NCI-H146 (cell line): ENCODE measurements at regions not wholly inside any gene's neighbourhood (a gene's known extent, or its start where the extent isn't known, plus 50 kb on each side); places are given as distances from the start of the nearest gene placed in this dataset.
"Not testable (repeated sequence)": the region's sequence is repeated elsewhere in the genome, so short reads cannot be mapped to it uniquely, and the experiment has no call there.

Source experiments
- DNase-seq: peaks from one replicate; lab custom pipeline; 2025; lab: John Stamatoyannopoulos, UW

DNA sequence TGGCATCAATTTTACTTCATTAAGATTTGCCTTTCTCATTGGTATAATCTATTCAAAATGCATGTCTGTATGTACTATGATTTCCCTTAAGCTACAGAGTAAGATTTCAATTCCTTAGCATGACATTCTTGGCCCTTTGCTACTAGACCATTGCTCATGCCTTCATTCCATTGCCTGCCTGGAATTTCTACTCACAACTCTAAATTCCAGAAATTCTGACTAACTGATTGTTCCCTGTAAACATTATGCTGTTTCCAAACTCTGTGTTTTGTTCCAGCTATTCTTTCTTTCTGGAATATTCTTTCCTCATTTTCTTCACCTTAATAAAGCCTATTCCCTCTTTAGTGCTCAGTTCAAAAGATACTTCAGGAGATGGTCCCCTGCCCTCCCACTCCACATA lies 568.8 kb upstream of the SEMA6A start:
- no peak for DNase-seq

DNA sequence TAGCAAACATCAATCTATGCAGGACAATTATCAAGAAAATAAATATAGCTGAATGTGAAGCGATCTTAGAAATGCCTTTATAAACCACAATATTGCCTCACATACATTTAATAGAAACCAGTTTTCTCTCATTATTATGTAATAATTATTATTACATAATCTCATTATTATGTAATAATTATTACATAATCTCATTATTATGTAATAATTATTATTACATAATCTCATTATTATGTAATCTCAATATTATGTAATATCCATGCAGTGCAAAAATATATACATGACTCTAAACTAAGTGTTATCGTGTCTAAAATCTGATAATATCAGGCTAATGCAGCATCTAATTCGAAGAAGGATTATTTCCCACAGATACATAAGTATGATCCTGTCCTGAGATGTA lies 563.9 kb upstream of the SEMA6A start:
- no peak for DNase-seq

DNA sequence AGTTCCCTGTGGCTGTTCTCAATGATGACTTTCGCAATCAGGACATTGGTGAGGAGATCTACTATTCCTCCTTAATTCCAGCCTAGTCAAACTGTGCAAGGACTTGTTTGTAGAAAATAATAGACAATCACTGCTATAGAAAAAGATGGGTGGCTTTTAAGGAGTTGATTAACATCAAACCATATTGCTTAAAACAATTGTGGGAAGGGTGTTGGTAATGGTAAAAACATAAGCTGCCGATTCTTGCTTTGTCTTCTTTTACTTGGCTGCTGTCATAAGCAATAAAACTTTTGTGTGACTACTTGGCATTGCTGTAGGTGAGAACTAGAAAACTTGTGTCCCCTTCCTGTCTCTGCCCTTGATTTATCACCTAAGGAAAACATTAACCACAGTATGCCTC lies 561.2 kb upstream of the SEMA6A start:
- no peak for DNase-seq

DNA sequence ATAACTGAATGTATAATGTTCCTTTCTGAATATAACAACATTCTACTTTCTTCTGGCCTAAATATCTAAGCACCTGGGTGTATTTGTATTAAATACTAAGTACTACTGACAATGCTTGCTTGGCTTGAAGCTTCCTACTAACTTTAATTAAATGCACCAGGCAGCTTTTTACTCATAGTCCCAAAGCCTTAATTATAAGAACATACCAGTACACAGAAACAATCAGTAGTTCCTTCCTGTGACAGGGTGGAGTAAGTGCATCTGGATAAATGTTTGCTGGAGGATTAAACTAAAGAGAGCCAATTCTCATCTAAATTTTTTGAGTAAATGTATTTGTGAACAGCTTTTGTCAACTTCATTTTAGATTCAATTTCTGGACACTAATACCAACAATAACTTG lies 558.6 kb upstream of the SEMA6A start:
- DNase-seq: no peak

DNA sequence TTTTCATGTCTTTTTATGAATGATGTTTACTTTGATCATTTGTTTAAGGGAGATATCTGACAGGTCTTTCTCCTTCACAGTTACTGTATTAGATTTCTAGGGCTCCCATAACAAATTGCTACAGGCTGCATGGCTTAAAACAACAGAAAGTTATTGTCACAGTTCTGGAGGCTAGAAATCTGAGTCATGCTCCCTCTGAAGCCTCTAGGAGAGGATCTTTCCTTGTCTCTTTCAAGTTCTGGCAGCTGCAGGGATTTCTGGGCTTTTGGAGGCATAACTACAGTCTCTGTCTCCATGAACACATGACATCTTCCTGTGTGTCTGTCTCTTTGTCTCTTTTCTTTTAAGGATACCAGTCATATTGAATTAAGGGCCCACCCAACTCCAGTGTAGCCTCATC lies 557.3 kb upstream of the SEMA6A start:
- no peak for DNase-seq

DNA sequence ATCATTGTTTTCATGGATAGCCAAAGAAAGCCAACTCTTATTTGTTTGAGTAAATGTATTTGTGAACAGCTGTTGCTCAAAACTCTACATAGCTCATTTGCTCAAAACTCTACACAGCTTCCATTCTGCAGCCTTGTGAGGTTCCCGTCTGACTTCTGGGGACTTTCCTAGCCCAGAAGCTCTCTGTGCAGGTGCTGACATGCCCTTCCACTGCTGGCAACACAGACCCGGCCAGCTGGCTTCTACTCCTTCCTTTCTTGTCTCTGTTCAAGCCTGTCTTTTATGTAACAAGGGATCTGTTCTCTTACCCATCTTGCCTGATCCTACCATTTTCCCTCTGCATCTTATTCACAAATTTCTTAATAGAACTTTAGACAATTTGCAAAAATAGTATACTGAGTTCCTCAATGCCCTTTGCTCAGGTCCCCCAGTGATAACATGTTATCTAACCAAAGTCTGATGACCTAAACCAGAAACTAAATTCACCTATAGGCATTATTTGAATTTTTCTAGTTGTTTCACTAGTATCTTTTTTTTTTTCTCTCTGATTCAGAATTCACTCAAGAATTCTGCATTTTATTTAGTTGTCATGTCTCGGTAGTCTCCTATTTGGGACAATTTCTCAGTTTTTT lies 556.5 kb upstream of the SEMA6A start:
- no peak for DNase-seq

DNA sequence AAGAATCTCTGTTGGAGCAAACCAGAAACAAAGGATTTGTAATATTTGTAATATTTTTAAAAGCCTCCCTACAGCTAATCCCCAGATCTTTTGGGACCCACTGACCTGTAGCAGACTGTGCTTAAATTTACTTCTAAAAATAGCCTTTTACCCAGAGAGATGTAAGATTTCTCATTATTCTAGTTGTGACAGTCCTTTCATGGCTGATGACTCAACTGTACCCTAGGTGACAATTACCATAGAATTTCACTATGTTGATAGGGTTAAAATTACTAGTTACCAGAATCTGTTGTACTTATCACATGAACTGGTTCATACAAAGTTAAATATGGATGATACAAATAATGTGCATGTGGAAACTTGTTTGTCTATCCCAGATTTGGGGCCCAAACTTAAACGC lies 543.9 kb upstream of the SEMA6A start:
- DNase-seq: no peak

DNA sequence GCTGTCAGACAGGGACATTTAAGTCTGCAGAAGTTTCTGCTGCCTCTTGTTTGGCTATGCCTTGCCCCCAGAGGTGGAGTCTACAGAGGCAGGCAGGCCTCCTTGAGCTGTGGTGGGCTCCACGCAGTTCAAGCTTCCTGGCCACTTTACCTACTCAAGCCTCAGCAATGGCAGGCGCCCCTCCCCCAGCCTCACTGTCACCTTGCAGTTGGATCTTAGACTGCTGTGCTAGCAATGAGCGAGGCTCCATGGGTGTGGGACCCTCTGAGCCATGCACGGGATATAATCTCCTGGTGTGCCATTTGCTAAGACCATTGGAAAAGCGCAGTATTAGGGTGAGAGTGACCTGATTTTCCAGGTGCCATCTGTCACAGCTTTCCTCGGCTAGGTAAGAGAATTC lies 542.7 kb upstream of the SEMA6A start:
- DNase-seq: not testable (repeated sequence)

DNA sequence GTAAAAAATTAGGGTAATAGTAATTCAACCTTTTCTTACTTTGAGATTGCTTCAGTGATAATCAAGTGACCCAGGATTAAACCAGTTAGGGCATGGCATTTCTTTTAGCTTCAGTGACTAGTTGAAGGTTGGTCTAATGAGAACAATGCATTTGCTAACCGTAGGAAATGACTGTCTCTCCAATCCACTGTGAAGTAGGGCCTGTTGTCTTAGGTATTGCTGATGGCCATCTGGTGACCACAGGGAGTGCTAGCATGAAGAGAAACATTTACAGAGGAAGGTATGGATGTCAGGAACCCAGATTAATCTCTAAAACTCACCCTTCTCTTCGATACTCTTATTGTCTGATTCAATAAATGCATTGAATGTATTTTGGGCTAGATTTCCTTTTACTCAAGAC lies 535.9 kb upstream of the SEMA6A start:
- DNase-seq: no peak

DNA sequence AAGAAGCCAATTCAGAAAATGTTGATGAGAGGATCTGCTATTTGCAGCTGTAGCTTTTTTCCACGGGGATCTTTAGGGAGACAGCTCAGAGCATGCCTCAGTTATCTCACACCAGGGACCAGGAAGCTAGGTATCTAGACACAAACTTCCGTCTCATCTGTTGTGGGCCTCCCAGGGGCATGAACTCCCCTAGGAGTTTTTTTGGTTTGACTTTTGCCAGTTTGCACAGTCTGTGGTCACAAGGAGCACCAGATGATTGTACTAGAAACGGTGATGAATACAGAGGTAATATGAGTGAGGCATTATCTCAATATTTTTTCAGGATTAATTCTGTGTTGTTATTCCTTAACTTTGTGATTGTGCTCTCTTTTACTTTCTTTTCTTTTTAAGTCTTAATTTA lies 533.2 kb upstream of the SEMA6A start:
- no peak for DNase-seq

DNA sequence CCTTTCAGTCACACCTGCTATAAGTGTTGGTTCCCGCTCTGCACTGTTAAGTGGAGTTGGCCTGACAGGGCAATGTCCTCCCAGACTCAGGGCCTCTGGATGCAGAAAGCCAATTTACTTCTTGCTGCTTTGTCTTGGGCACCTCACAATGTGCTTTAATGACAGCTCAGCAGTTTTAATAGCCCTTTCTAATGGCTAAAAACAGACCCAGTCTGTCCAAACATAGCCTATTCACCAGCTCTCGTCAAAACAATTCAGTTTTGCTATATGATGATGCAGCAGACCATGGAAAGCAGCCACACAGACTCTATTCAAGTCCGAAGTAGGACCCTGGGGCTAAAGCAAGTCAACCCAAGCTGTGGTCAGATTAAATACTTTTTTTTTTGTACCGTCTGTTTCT lies 529.1 kb upstream of the SEMA6A start:
- DNase-seq: no peak

DNA sequence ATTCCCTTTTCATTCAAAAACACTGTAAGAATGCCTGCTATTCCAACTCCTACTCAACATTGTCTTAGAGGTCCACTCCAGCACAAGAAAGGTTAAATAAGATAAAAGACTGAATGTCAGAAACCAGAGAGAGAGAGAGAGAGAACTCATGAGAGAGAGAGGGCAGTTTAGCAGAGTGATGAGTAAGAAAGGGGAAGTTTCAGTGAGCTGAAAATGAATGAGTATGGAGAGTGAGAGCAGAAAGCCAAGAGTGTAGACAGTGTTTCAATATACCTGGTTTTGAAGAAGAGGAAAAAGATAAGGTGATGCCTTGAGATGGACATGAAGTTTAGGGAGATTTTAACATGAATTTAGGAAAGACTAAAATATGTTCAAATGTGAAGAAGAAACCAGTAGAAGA lies 528.0 kb upstream of the SEMA6A start:
- no peak for DNase-seq

DNA sequence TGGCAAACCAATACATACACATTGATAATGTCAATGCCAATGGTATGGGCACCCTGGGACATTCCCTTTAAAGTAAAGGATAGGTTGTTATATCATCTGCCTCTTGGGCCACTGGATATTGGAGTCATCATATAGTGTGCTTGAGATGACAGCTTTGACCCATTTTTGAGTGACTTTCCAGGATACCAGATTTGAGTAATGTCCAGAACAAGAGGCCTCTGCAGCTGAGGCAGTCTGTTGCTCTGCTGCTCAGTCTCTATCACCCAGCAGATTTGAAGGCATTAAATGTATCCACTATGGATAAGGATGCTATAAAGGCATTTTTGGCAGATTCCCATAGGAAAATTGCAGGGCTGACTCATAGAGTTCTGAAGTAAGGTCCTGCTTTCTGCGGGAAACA lies 525.6 kb upstream of the SEMA6A start:
- no peak for DNase-seq

DNA sequence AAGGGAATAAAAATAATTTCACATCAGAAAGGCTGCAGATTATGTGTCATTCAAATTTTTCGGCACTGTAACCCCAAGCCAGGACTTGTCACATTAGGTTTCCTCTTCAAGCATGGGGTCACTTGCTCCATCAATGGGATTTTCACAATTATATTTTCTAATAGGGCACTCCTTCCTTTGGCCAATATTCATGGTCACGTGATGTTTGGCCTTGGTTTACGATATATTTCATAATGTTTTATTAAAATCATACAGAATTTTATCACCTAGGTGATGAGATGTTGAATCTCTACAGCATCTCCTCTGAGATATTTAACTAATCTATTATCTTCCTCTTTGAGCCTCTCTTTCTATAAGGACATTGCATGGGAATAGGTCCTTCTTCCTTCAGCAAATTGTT lies 523.5 kb upstream of the SEMA6A start:
- DNase-seq: no peak

DNA sequence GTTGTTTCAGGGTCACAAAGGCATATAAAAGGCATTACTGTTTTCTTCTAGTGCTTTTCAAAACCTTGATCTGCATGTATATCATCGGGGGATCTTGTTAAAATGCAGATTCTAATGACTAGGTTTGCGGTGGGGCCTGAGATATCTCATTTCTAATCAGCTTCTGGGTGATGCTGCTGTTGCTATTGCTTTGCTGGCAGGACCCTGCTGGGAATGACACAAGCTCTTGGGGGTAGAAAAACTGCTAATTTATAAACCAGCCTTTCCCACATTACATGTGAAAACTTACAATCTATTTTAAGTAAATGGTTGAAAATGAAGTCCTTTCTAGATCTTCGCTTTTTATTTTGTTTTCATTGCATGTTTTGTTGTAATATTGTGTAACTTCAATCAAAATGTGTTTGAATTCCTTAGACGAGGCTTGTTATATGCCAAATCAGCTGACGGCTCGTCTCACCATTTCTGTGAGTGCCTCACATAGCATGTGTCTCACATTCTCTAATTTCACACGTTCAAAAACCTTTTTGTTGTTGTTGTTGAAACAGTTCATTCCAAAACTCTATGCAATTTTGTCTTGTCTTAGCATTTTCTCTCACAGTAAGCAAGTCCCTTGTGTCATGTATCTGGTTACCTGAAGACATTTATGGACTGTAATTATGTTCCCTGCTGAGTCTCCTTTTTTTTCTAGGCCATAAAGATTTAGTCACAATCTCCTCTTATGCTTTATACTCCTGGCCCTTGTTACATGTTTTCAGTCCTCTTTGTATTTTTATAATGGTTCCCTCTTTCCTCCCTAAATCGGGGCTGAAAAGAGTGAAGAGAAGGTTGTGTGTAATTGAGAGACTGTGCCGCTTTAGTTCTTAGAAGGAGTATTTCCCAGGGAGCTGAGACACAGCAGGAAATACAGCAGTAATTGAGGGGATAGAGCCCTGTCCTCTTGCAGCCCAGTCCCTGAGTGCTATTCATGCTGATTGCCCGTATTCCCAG lies 521.0 kb upstream of the SEMA6A start:
- DNase-seq: no peak

DNA sequence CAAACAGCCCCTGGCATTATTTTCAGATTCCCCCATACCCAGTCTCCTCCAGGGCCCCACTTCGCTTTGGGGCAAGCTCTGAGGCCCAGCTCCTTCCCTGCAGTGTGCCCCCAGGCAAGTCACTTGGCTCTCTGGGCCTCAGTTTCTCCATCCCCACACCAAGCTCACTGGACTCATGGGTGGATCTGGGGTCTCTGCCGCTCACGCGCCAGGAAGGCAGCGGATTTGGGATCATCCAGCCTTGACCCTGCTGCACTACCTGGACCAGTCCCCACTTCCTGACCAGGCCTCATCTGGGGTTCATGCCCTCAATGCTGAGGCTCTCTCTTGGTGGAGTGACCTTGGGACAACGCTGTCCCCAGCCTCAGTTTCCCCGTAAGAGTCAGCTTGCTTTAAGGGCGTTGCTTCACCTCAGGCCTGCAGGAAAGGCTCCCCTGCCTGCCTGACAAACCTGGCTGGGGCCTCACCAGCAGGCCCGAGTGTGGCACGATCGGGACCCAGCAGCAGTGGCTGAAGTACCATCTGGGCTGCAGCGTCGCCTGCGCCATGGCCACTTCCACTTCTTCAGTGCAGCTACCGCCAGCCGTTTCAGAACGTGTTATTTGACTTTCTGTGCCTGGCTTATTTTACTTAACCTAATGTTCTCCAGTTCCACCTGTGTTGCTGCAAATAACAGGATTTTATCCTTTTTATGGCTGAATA lies 519.6 kb upstream of the SEMA6A start:
- DNase-seq: no peak

DNA sequence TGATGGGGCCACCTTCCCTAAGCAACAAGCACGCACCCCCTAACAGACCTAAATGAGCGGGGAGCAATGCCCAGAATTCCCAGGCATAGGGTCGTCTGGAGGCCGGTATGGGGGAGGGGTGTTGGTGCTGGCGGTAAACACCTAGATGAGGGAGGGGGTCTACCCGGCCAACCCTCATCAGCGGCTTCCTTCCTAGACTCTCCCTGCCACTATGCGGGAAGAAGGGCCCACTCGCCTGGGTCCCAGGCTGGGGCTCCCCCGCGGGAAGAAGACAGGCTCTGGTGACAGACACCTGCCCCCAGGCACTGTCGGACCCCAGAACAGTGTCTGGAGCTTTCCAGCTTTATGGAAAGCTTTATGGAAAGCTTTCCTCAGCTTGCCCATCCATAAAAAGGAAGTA lies 519.0 kb upstream of the SEMA6A start:
- no peak for DNase-seq

DNA sequence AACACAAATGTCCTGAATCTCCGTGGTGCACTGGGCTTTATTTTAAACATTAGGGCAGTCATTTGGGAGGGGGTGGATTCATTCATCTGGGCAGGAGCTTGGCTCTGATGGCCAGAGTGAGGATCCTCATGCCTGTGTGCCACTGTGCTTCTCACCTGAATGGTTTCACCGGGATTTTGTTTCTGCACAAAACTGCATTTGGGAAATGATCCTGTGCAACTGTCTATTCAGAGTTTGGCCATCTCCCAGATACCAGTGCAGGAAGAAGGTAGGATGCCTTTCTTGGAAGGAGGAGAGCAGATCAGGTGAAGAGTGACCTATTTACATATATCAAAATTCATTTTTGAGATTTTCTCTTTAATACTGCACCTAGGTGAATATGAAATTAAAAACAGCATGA lies 514.4 kb upstream of the SEMA6A start:
- DNase-seq: no peak

DNA sequence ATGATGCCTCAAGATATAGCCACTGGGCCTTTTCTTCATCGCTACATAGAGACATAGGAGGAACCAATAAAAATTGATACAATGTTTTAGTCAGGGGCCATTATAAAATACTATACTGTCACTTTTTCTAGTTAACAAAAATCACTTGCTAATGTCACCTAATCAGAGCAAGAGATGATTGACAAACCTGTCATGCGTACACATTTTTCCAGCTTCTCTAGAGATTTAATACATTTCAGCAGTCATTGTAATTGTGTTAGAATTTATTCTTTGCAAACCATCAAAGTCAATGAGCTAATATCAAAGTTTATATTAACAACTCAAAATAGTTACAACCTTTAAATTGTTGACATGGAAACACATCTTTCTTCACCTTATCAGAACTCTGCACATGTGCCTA lies 513.6 kb upstream of the SEMA6A start:
- no peak for DNase-seq

DNA sequence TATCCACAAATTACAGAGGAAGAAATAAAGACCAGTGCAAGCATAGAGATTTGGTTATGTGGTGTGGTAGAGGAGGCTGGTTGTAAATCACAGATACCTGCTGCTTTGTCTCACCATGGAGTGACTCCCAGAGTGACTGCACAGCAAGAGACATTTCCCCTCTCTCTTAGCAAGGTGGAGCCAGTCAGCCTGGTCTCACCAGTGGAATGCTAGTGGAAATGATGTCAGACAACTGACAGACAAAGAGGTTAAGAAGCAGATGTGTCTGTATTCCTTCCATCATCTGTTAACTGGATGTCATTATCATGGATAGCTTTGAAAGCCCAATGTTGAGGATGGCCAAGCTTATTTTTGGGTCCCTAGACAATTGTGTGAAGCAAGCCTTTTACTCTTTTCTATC lies 509.4 kb upstream of the SEMA6A start:
- no peak for DNase-seq

DNA sequence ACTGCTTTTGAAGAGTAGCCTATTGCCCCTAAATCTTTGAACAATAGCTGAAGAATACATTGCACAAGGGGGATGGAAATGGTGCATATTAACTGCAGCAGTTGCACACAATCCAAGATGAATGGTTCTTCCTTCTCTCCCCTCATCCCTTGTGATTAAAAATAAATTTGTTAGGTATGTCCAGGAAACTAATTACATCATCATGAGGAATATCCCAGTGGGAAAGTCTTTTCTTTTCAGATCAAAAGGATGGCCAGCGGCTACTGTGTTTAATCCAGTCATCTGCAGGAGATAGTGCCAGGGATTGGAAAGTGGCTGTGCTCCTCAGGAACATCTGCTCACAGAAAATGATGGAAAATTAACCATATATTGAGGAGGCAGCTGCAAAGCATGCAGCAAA lies 508.4 kb upstream of the SEMA6A start:
- DNase-seq: no peak

DNA sequence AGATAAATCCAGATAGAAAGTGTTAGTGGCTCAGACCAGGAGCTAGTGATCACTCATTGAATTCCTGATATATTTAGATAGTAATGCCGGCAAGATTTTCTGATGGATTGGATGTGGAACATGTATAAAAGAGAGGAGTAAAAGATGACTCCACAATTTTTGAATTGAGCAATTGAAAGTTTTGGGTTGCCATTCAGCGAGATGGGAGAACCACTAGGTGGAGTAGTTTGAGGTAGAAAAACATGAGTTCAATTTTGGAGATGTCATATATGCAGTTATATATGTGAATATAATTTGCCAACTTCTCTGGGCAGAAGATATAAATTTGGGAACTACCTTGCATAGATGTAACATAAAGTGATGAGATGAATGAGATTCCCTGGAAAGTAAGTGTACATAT lies 502.5 kb upstream of the SEMA6A start:
- no peak for DNase-seq

DNA sequence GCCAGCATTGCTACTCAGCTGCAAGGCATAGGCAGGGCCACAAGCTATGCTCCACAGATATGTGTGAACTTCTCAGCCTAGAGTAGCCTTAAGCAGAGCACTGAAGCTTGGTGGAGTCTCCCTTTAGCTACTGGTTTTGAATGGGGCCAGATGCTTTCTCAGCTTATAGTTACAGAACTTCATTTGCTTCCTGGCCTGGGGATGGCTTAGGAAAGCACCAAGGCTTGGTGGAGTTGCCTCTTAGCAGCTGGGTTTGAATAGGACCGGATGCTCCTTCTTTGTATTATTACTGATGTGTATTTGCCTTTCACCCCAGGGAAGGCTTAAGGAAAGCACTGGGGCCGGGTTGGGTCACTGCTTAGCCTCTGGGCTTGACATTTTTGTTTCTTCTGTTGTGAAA lies 497.8 kb upstream of the SEMA6A start:
- no peak for DNase-seq
